ENCODE measurements at regions not wholly inside any gene's neighbourhood (a gene's known extent, or its start where the extent isn't known, plus 50 kb on each side); places are given as distances from the start of the nearest gene placed in this dataset.

GRCh38 chr20:22403632-22404361 lies 180.6 kb downstream of the FOXA2 start:
- DNase-seq: peak; percentile 85

- DNase-seq: peak; percentile 75
Observed at GRCh38 chr20:22403022-22403631, 181.2 kb downstream of the FOXA2 start.

- peak; percentile 79 for DNase-seq
Observed at GRCh38 chr20:22402550-22402949, 181.8 kb downstream of the FOXA2 start.

- DNase-seq: no peak
Observed at GRCh38 chr20:22400440-22400839, 183.9 kb downstream of the FOXA2 start.

- no peak for DNase-seq
Observed at GRCh38 chr20:22394583-22394982, 189.8 kb downstream of the FOXA2 start.

GRCh38 chr20:22390543-22390903 lies 193.8 kb downstream of the FOXA2 start:
- no peak for DNase-seq

GRCh38 chr20:22389836-22390542 lies 194.4 kb downstream of the FOXA2 start:
- peak; percentile 48 for DNase-seq

- no peak for DNase-seq
Observed at GRCh38 chr20:22387452-22387851, 196.9 kb downstream of the FOXA2 start.

- DNase-seq: no peak
Observed at GRCh38 chr20:22386306-22386623, 198.1 kb downstream of the FOXA2 start.

GRCh38 chr20:22385602-22386305 lies 198.6 kb downstream of the FOXA2 start:
- DNase-seq: peak; percentile 68

GRCh38 chr20:22384978-22385377 lies 199.4 kb downstream of the FOXA2 start:
- DNase-seq: no peak

- DNase-seq: no peak
Observed at GRCh38 chr20:22383156-22383555, 201.2 kb downstream of the FOXA2 start.

- no peak for DNase-seq
Observed at GRCh38 chr20:22382742-22383141, 201.6 kb downstream of the FOXA2 start.

GRCh38 chr20:22381812-22382416 lies 202.5 kb downstream of the FOXA2 start:
- no peak for DNase-seq

- no peak for DNase-seq
Observed at GRCh38 chr20:22379472-22379871, 204.9 kb downstream of the FOXA2 start.

- peak; percentile 57 for DNase-seq
Observed at GRCh38 chr20:22374678-22375590, 209.4 kb downstream of the FOXA2 start.

- peak; percentile 62 for DNase-seq
Observed at GRCh38 chr20:22374066-22374465, 210.3 kb downstream of the FOXA2 start.

- DNase-seq: no peak
Observed at GRCh38 chr20:22373164-22373895, 211.0 kb downstream of the FOXA2 start.

- peak; percentile 62 for DNase-seq
Observed at GRCh38 chr20:22371843-22372242, 212.5 kb downstream of the FOXA2 start.

- DNase-seq: no peak
Observed at GRCh38 chr20:22370137-22370536, 214.2 kb downstream of the FOXA2 start.

GRCh38 chr20:22369100-22369499 lies 215.3 kb downstream of the FOXA2 start:
- DNase-seq: no peak
